T-helper 2 cell treated with Interferon-gamma antibody and Interleukin-4, amounts not matched to agents 5 μg/mL and 100 μg/mL, for 36 hours (primary cell): ENCODE measurements at regions not wholly inside any gene's neighbourhood (a gene's known extent, or its start where the extent isn't known, plus 50 kb on each side); places are given as distances from the start of the nearest gene placed in this dataset.

ENCODE experiments used
- DNase-seq: peaks from one replicate; pipeline ENCODE4 v3.0.0; 2021; ENCODE audit warnings: low spot score
- H3K27ac Mint-ChIP-seq: one replicate; pipeline ENCODE4 v1.8.0; 2021; ENCODE audit warnings: mild to moderate bottlenecking, mixed read lengths
- H3K27me3 Mint-ChIP-seq: one replicate; pipeline ENCODE4 v1.8.0; 2021; ENCODE audit warnings: low read depth, mixed read lengths
- H3K36me3 Mint-ChIP-seq: one replicate; pipeline ENCODE4 v1.8.0; 2021; ENCODE audit warnings: low read depth, mixed read lengths
- H3K4me1 Mint-ChIP-seq: one replicate; pipeline ENCODE4 v1.8.0; 2021; ENCODE audit warnings: low read depth, mixed read lengths
- H3K4me3 Mint-ChIP-seq: one replicate; pipeline ENCODE4 v1.8.0; 2022; ENCODE audit warnings: mild to moderate bottlenecking, moderate library complexity, mixed read lengths
- H3K9me3 Mint-ChIP-seq: one replicate; pipeline ENCODE4 v1.8.0; 2021; ENCODE audit warnings: mixed read lengths

DNA sequence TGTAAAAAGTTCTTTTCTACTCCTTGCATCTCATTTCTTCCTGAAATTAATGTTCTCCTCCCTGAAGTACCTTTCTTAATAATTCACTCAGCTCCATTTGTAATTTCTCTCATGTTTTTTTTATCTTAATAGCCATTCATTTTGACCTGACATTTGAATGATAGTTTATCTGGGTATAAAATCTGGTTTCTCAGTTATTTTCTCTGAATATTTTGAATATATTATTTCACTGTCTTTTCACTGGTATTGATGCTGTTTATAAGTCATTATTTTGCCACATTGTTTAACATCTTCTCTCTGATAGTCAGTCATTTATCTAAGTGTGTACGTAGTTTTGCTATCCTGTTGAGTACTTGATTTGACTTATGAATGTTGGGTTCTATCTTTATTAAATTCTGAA lies 68.8 kb upstream of the ARHGAP18 start:
- Mint-ChIP-seq H3K4me3 (no peak overlapping the region), H3K27me3 (peaks cover 27% of the 10 kb centered on the region), H3K9me3 (peaks cover 19% of the 10 kb centered on the region), H3K36me3 (peaks cover 4% of the 10 kb centered on the region), H3K27ac (no peak overlapping the region), H3K4me1 (peaks cover 2% of the 10 kb centered on the region)
- no peak for DNase-seq

DNA sequence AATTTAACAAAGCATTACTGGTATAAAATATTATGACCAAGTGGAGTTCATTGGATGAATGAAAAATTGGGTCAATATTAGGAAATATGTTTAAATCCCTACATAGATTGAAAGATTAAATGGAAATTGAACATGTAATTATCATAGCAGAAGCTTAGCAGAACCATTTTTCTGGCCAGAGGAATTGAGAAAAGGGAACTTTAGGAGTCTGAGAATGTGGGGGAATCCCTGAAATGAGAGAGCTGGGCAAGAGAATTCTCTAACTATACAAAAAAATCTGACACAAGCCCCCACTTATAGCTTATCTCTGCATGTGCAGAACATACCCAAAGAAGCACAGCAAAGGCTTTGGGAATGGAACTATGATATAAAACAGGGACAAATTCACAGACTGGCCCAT lies 67.4 kb upstream of the ARHGAP18 start:
- no peak overlapping the region for H3K27ac Mint-ChIP-seq
- H3K4me3 Mint-ChIP-seq: no peak overlapping the region
- peaks cover 29% of the 10 kb centered on the region for H3K27me3 Mint-ChIP-seq
- DNase-seq: no peak
- peaks cover 4% of the 10 kb centered on the region for H3K4me1 Mint-ChIP-seq
- H3K36me3 Mint-ChIP-seq: peaks cover 4% of the 10 kb centered on the region
- H3K9me3 Mint-ChIP-seq: peaks cover 19% of the 10 kb centered on the region

DNA sequence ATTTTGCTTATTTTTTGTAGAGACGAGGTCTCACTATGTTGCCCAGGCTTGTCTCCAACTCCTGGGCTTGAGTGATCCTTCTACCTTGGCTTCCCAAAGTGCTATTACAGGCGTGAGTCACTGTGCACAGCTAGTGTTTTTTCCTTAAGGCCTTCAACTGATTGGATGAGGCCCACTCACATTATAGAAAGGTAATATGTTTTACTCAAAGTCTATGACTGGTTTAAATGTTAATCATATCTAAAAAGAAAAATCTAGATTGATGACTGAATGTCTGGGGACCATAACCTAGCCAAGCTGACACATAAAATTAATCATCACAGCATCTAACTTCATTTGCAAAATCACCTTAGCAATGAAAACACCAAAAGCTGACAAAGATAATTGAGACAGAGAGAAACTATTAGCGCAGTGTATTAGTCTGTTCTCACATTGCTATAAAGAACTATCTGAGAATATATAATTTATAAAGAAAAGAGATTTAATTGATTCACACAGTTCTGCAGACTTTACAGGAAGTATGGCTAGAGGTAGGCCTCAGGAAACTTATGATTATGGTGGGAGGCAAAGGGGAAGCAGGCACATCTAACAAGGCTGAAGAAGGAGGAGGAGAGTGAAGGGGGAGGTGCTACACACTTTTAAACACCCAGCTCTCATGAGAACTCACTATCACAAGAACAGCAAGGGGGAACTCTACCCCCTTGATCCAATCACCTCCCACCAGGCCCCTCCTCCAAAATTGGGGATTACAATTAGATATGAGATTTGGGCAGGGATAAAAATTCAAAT lies 66.8 kb upstream of the ARHGAP18 start:
- peaks cover 4% of the 10 kb centered on the region for H3K36me3 Mint-ChIP-seq
- H3K27ac Mint-ChIP-seq: no peak overlapping the region
- H3K27me3 Mint-ChIP-seq: peaks cover 32% of the 10 kb centered on the region
- no peak for DNase-seq
- peaks cover 4% of the 10 kb centered on the region for H3K4me1 Mint-ChIP-seq
- H3K9me3 Mint-ChIP-seq: peaks cover 19% of the 10 kb centered on the region
- no peak overlapping the region for H3K4me3 Mint-ChIP-seq

DNA sequence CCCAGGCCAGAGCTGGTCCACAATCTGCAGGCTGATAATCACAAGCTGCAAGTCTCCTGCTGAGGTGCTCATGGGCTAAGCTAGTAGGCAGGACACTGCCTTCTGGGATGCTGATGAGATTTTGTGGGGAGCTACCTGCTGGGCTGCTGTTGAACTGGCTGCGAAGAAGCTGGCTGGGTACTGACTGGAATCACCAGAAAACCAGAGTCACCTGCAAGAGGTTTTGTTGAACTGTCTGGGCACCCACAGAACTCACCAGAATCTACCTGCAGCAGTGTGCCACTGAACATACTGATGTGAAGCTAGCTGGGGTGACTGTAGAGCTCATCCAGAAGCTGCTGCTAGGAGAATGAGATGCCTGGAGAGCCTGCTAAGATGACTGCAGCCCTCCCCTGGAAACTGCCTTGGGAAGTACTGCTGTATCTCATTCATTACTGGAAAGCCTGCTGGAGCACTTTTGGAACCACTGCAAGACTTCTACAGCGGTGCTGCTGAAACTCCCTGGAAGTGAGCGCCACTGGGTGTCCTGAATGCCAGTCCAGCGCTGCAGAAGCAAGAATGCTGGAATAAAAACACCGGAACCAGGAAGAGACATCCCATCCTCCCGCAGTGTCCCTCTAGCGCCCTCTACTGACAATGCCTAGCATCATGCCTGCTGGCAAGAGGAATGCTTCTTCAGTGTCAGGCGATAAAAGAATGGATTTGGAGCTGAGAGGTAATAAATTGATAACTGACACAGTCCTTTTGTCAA lies 64.9 kb upstream of the ARHGAP18 start:
- H3K4me3 Mint-ChIP-seq: no peak overlapping the region
- peaks cover 4% of the 10 kb centered on the region for H3K36me3 Mint-ChIP-seq

DNA sequence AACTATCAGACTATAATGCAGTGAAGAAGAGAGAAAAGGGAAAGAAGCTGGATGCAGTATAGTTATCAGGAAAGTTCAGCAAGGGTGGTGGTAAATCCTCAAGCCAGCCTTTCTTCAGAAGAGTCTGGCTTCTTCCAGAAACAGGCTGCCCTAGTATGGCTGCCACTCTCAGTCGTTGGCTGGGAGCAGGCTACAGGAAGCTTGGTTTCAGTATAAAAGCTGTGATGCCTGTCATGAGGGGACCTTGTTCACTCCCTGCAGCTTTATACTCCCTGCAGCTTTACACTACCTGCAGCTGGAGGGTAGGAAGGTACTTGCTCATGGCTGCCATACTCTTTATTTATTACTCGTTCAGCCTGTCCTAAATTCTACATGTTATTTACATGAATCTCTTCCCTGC lies 63.3 kb upstream of the ARHGAP18 start:
- peaks cover 2% of the 10 kb centered on the region for H3K36me3 Mint-ChIP-seq
- no peak overlapping the region for H3K4me3 Mint-ChIP-seq
- no peak for DNase-seq
- H3K4me1 Mint-ChIP-seq: peaks cover 2% of the 10 kb centered on the region
- no peak overlapping the region for H3K27ac Mint-ChIP-seq
- peaks cover 5% of the 10 kb centered on the region for H3K9me3 Mint-ChIP-seq
- H3K27me3 Mint-ChIP-seq: peaks cover 52% of the 10 kb centered on the region

More for the DNA sequence above, 64.9 kb upstream of the ARHGAP18 start:
- Mint-ChIP-seq H3K27me3 (peaks cover 43% of the 10 kb centered on the region), H3K9me3 (peaks cover 18% of the 10 kb centered on the region), H3K27ac (no peak overlapping the region), H3K4me1 (peaks cover 2% of the 10 kb centered on the region)
- DNase-seq: peak; percentile 16

DNA sequence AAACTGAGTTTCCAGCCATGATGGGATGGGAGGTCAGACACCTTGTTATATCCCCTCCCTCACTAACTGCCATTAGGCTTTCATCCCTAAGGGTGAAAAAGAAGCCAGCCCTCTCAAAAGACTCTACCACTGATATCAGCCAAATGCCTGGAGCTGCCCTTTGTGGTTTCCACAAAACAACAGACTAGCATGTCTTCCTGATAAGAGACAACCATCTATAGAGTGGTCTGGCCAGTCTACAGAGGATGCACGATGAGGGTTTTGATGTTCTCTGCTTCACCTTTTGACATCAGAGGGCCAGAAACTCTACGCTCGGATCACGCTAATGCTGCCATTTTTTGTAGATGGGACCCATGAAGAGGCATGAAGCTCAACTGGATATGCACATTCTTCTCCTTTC lies 61.7 kb upstream of the ARHGAP18 start:
- H3K36me3 Mint-ChIP-seq: no peaks in the 10 kb centered on the region
- DNase-seq: no peak
- peaks cover 14% of the 10 kb centered on the region for H3K4me1 Mint-ChIP-seq
- no peak overlapping the region for H3K27ac Mint-ChIP-seq
- H3K9me3 Mint-ChIP-seq: no peaks in the 10 kb centered on the region
- peaks cover 63% of the 10 kb centered on the region for H3K27me3 Mint-ChIP-seq
- H3K4me3 Mint-ChIP-seq: no peak overlapping the region

DNA sequence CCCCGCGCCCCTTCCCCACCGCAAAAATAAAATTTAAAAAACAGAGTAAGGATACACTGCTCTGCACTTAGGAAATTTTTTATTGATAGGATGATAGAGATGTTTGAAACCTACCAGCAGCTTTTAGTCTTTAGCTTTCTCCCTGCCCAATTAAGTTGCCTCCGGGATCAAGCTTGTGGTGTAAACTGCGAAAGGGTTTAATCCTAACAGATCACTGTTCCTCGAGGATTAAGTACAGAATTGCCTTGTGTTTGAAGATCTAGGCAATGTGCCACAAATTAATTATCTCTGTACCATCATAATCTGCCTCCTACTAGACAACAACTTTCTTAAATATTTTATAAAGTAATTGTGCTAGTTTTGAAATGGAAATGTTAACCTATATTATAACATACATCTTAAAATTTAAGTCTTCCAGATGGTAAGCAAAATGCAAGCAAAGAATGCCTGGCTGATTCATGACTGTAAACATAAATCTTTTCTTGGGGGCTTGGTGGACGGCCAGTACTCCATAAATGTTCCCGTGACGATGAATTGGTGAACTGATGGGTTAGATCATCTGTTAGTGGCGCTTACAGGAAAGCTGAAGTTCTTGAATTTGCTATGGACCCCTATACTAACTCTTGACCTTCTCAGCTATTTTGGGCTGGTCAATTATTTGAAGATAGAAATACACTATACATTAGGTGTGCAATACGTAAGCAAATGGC lies 58.0 kb upstream of the ARHGAP18 start:
- peak overlapping the region; percentile 82 for H3K4me3 Mint-ChIP-seq
- H3K9me3 Mint-ChIP-seq: no peaks in the 10 kb centered on the region
- peaks cover 85% of the 10 kb centered on the region for H3K27me3 Mint-ChIP-seq
- H3K4me1 Mint-ChIP-seq: peaks cover 34% of the 10 kb centered on the region
- DNase-seq: no peak
- H3K36me3 Mint-ChIP-seq: no peaks in the 10 kb centered on the region
- no peak overlapping the region for H3K27ac Mint-ChIP-seq

DNA sequence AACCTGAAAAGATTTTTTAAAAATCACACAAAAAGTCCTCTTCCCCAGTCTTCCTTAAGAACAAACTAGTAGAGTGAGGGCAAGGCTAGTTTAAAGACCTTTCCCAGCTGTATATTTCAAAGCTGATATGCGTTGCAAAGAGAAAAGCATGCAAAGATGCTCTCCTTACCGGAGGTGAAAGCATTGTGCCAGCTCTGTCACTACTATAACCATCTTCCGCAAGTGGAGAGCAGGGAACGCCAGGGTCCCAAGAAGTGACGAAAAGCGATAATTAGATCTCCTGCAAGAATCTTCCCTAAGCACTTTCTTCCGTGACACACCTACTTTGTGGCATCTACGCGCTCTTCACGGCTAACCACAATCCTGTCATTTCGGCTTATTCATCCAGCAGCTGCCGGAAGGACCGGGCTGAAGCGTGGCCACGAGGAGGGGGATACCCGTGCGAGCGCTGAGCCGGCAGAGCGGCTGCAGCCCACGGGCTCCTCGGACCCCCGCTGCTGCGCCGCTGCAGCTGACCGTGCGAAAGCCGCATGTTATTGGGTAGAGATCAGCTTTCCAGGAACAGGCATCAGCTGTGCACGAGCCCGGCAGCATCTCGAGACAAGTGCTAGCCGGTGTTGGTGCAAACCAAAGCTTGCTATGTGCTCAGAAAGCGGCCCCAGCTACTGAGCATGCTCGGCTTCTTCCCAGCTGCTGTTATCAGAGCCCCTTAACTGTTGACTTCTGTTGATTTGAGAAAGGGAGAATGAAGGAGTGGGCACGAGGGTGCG lies 57.2 kb upstream of the ARHGAP18 start:
- H3K27ac Mint-ChIP-seq: peak overlapping the region; percentile 41
- no peaks in the 10 kb centered on the region for H3K9me3 Mint-ChIP-seq
- peaks cover 34% of the 10 kb centered on the region for H3K4me1 Mint-ChIP-seq

DNA sequence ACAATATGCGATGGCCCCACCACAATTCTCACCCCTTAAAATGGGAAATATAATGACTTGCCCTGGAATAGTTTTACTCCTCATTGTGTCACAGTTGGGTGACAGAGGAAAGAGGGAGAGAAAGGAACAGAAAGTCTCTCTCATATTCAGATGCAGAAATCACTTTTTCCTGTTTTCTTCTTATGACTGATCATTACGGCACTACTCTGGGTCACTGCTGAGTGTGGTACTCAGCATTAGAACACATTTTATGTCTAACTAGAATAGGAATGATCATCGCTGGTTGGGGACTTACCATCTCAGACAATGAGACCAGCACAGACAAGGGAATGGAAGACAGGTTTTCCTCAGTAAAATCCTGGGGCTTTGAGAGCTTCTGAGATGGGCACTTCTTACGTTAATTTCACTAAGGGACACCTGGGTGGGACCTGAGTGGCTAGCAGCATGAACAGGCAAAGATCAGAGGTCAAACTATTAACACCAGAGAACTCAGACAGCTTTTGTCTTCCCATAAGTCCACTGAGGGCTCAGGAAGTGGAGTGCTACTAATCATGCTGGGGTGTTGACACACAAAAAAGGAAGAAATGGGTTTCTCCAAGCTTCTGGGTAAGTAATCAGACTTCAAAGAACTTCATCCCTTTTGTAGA lies 54.9 kb upstream of the ARHGAP18 start:
- Mint-ChIP-seq H3K9me3 (no peaks in the 10 kb centered on the region), H3K4me3 (no peak overlapping the region), H3K4me1 (peaks cover 36% of the 10 kb centered on the region), H3K36me3 (no peaks in the 10 kb centered on the region), H3K27me3 (peaks cover 81% of the 10 kb centered on the region), H3K27ac (no peak overlapping the region)
- DNase-seq: no peak

More for the DNA sequence above, 57.2 kb upstream of the ARHGAP18 start:
- H3K36me3 Mint-ChIP-seq: no peaks in the 10 kb centered on the region
- peak; percentile 79 for DNase-seq
- peaks cover 85% of the 10 kb centered on the region for H3K27me3 Mint-ChIP-seq
- peak overlapping the region; percentile 82 for H3K4me3 Mint-ChIP-seq

DNA sequence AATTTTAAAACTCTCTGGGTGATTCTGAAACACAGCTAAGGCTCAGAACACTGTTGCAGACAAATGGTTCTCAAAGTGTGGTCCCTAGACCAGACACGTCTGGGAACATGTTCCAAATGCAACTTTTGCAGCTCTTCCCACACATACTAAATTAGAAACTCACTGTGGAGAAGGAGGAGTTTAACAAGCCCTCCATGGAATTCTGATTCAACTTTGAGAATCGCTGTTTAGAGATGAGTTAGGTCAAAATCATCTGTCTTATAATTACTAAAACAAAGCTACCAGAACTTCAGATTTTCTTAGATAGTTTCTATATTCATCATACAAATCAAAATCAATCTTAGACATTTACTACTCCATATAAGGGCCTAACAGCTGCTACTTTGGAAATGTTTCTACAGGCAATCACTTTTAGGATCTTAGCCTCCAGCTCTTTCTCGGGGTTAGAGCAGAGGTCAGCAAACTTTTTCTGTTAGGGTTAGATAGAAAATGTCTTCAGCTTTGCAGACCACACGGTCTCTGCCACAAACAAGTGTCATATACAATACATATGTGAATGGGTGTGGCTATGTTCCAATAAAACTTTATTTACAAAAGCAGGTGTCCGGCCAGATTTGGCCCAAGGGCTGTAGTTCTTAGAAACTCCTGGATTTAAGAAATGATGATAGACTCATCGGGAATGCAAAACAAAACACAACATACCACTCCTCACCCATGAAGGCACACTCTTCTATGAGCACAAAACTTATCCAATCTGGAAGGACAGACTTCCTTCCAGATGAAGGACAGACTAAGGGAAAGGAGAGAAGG lies 50.0 kb upstream of the ARHGAP18 start:
- peaks cover 50% of the 10 kb centered on the region for H3K27me3 Mint-ChIP-seq
- H3K9me3 Mint-ChIP-seq: no peaks in the 10 kb centered on the region
- H3K4me1 Mint-ChIP-seq: peaks cover 12% of the 10 kb centered on the region
- H3K4me3 Mint-ChIP-seq: no peak overlapping the region
- H3K27ac Mint-ChIP-seq: no peak overlapping the region
- no peak for DNase-seq
- no peaks in the 10 kb centered on the region for H3K36me3 Mint-ChIP-seq
